A673 (cell line): ENCODE measurements at regions not wholly inside any gene's neighbourhood (a gene's known extent, or its start where the extent isn't known, plus 50 kb on each side); places are given as distances from the start of the nearest gene placed in this dataset.
"Not testable (repeated sequence)": the region's sequence is repeated elsewhere in the genome, so short reads cannot be mapped to it uniquely, and the experiment has no call there.

Source experiments
- BruUV-seq: library from RNA; stranded (reverse); fragments of 400-500 nt; replicated peaks from 2 replicates; lab custom pipeline; 2021; lab: Mats Ljungman, UMichigan
- CTCF ChIA-PET: fragments of 300-600 bp; sonication (Branson Sonifier 250); formaldehyde crosslinking; loops from one replicate; lab custom pipeline; 2022; ENCODE audit warnings: antibody characterized with exemption; lab: Charles Lee
- POLR2A ChIA-PET: fragments of 300-600 bp; sonication (Branson Sonifier 250); formaldehyde crosslinking; loops from one replicate; lab custom pipeline; 2022; ENCODE audit warnings: antibody characterized with exemption; ENCODE audit not compliant: low non-redundant PET; lab: Charles Lee
- DNase-seq: peaks from one replicate; pipeline ENCODE4 v3.0.0-alpha.2; 2015; ENCODE audit warnings: low spot score
- H3K27ac ChIP-seq: fragments of 200-600 bp; sonication (generic); 2 replicates; pipeline ENCODE4 v1.5.1; 2016; ENCODE audit warnings: mixed run types, low read depth, mild to moderate bottlenecking, mixed read lengths, antibody characterized with exemption, low read length; ENCODE audit not compliant: poor library complexity, severe bottlenecking
- H3K27me3 ChIP-seq: fragments of 200-600 bp; sonication (generic); replicated peaks from 2 replicates; pipeline ENCODE4 v1.6.1; 2017; ENCODE audit warnings: mixed run types, low read depth, mild to moderate bottlenecking, mixed read lengths, antibody characterized with exemption, low read length; ENCODE audit not compliant: insufficient read depth, poor library complexity
- H3K36me3 ChIP-seq: fragments of 200-600 bp; sonication (generic); 2 replicates; pipeline ENCODE4 v1.6.1; 2016; ENCODE audit warnings: mixed run types, mild to moderate bottlenecking, mixed read lengths, antibody characterized with exemption, low read length; ENCODE audit not compliant: insufficient read depth, poor library complexity, severe bottlenecking
- H3K4me1 ChIP-seq: fragments of 200-600 bp; sonication (generic); 2 replicates; pipeline ENCODE4 v1.6.1; 2017; ENCODE audit warnings: mixed run types, mild to moderate bottlenecking, mixed read lengths, antibody characterized with exemption, low read length; ENCODE audit not compliant: insufficient read depth, poor library complexity, severe bottlenecking
- H3K4me3 ChIP-seq: fragments of 200-600 bp; sonication (generic); 2 replicates; pipeline ENCODE4 v1.5.1; 2016; ENCODE audit warnings: low read depth, mixed run types, mild to moderate bottlenecking, mixed read lengths, low read length; ENCODE audit not compliant: poor library complexity, severe bottlenecking
- H3K9me3 ChIP-seq: fragments of 200-600 bp; sonication (generic); 2 replicates; pipeline ENCODE4 v1.6.1; 2016; ENCODE audit warnings: mixed run types, low read depth, mild to moderate bottlenecking, mixed read lengths, antibody characterized with exemption, low read length; ENCODE audit not compliant: poor library complexity, severe bottlenecking
- EZH2 ChIP-seq: fragments of 200-600 bp; sonication (generic); IDR thresholded peaks from 2 replicates; pipeline ENCODE4 v1.6.1; 2017; ENCODE audit warnings: borderline replicate concordance, low read depth, mild to moderate bottlenecking, mixed read lengths, antibody characterized with exemption, low read length; ENCODE audit not compliant: poor library complexity, severe bottlenecking
- intact Hi-C: fragments of 100-400 bp; cut with micrococcal nuclease; formaldehyde crosslinking; loops from one replicate; pipeline ENCODE4 v1.10.0; 2022; ENCODE audit not compliant: unreplicated experiment
- TF ChIP-seq, protein P1 (sequence below): fragments of 300-800, 200-600 bp; sonication (generic); conservative IDR thresholded peaks from 2 replicates; pipeline ENCODE4 v1.5.1; 2017; ENCODE audit warnings: low read depth, mild to moderate bottlenecking, antibody characterized with exemption, low read length, moderate library complexity, mixed read lengths

DNA sequence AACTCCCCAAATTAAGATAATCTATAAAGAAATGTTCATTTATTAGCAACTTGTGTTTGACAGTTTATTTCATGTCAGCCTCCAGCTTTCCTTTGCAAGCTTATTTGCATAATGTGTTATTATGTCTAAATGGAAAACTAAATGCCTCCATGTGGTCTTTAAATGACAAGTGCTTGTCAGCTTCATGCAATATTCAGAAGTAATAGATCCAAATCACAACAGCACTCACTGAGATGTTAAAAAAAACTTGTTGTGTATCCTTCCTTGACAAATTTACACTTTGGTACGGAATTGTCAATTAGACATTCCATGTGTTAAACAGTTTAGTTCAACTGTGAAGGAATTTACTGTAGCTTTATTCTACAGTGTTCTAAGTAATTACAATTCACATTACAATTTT lies 124.4 kb upstream of the PTBP2 start:
- Histone ChIP-seq H3K27me3 (no peaks in the 10 kb centered on the region), H3K36me3 (no peaks in the 10 kb centered on the region), H3K9me3 (no peaks in the 10 kb centered on the region), H3K27ac (no peak overlapping the region), H3K4me1 (no peaks in the 10 kb centered on the region), H3K4me3 (no peak overlapping the region)
- CTCF ChIA-PET: no interaction called here
- POLR2A ChIA-PET: interaction anchor here (0.7 kb wide), 2 partner anchors 182 to 1342 kb away, joined by 4 read pairs; no protein-coding TSS in a partner anchor
- TF ChIP-seq, protein P1, sequence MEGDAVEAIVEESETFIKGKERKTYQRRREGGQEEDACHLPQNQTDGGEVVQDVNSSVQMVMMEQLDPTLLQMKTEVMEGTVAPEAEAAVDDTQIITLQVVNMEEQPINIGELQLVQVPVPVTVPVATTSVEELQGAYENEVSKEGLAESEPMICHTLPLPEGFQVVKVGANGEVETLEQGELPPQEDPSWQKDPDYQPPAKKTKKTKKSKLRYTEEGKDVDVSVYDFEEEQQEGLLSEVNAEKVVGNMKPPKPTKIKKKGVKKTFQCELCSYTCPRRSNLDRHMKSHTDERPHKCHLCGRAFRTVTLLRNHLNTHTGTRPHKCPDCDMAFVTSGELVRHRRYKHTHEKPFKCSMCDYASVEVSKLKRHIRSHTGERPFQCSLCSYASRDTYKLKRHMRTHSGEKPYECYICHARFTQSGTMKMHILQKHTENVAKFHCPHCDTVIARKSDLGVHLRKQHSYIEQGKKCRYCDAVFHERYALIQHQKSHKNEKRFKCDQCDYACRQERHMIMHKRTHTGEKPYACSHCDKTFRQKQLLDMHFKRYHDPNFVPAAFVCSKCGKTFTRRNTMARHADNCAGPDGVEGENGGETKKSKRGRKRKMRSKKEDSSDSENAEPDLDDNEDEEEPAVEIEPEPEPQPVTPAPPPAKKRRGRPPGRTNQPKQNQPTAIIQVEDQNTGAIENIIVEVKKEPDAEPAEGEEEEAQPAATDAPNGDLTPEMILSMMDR: no peak
- TF ChIP-seq EZH2: no peak
- intact Hi-C loops: no loop called here
- no peak for DNase-seq
- no TSS peak for BruUV-seq

DNA sequence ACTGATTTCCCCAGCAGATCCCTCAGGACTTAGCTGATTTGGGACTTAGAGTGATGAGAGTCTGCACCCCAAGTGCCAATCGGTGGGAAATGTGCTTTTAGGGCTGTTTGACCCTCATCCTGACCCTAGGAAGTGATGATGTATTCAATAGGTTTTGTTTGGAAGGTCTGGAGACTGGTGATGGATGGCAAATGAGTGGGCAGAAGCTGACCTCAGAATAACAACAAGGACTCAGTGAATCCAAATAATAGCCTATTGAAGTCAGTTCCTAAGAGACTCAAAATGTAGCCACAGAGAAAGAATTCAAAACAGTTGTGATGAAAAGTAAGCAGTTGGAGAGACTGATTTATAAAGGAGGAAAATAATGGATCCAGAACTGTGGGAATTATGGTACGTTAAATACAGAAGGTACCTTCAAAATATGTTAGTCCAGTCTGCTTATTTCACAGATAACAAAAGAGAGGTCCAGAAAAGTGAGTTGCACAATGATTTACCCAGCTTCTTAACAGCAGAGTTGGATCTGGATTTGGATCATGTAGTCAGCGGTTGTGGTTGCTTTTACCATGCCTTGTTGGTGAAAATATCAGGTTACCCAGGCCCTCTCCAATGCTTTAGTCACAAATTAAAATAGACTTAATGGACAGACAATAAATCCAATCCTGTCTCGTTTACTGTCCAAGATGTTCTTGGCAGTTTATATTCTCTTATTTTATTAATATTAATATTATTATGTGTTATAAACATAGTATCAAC lies 123.0 kb upstream of the PTBP2 start:
- ChIA-PET POLR2A (no interaction called here), CTCF (no interaction called here)
- TF ChIP-seq, protein P1: no peak
- TF ChIP-seq EZH2: no peak
- H3K9me3 ChIP-seq: no peaks in the 10 kb centered on the region
- no peak overlapping the region for H3K4me3 ChIP-seq
- no peaks in the 10 kb centered on the region for H3K4me1 ChIP-seq
- no peak overlapping the region for H3K27ac ChIP-seq
- H3K27me3 ChIP-seq: no peaks in the 10 kb centered on the region
- no peaks in the 10 kb centered on the region for H3K36me3 ChIP-seq
- BruUV-seq: no TSS peak
- DNase-seq: no peak
- intact Hi-C loops: no loop called here

DNA sequence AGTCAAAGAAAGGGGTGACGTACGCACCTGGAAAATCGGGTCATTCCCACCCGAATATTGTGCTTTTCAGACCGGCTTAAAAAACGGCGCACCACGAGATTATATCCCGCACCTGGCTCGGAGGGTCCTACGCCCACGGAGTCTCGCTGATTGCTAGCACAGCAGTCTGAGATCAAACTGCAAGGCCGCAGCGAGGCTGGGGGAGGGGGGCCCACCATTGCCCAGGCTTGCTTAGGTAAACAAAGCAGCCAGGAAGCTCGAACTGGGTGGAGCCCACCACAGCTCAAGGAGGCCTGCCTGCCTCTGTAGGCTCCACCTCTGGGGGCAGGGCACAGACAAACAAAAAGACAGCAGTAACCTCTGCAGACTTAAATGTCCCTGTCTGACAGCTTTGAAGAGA lies 117.0 kb upstream of the PTBP2 start:
- intact Hi-C loops, H3K27me3 ChIP-seq, H3K27ac ChIP-seq, CTCF ChIA-PET, BruUV-seq, H3K4me3 ChIP-seq, H3K36me3 ChIP-seq, DNase-seq, H3K9me3 ChIP-seq, POLR2A ChIA-PET, H3K4me1 ChIP-seq: not testable (repeated sequence)

DNA sequence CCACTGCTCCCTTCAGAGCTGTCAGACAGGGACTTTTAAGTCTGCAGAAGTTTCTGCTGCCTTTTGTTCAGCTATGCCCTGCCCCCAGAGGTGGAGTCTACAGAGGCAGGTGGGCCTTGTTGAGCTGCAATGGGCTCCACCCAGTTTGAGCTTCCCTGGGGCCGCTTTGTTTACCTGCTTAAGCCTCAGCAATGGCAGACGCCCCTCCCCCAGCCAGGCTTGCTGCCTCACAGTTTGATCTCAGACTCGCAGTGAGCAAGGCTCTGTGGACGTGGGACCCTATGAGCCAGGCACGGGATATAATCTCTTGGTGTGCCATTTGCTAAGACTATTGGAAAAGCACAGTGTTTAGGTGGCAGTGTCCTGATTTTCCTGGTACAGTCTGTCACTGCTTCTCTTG lies 104.2 kb upstream of the PTBP2 start:
- H3K9me3 ChIP-seq, DNase-seq, H3K4me3 ChIP-seq, BruUV-seq, intact Hi-C loops, H3K4me1 ChIP-seq, H3K27ac ChIP-seq, CTCF ChIA-PET, POLR2A ChIA-PET, H3K36me3 ChIP-seq, H3K27me3 ChIP-seq: not testable (repeated sequence)
